KMS-11 (cell line): ENCODE measurements at regions not wholly inside any gene's neighbourhood (a gene's known extent, or its start where the extent isn't known, plus 50 kb on each side); places are given as distances from the start of the nearest gene placed in this dataset.
"Not testable (repeated sequence)": the region's sequence is repeated elsewhere in the genome, so short reads cannot be mapped to it uniquely, and the experiment has no call there.

Source experiments
- H2AFZ ChIP-seq: fragments of 200-600 bp; sonication (generic); 2 replicates; pipeline ENCODE4 v1.6.1; 2016; ENCODE audit warnings: antibody characterized with exemption, mixed run types, low read depth
- H3K27ac ChIP-seq: fragments of 200-600 bp; sonication (generic); 2 replicates; pipeline ENCODE4 v1.6.1; 2016; ENCODE audit warnings: mild to moderate bottlenecking, mixed run types
- H3K27me3 ChIP-seq: fragments of 200-600 bp; sonication (generic); 2 replicates; pipeline ENCODE4 v1.6.1; 2017; ENCODE audit warnings: mild to moderate bottlenecking, low read depth, mixed run types, moderate library complexity; ENCODE audit not compliant: insufficient read depth
- H3K36me3 ChIP-seq: fragments of 200-600 bp; sonication (generic); 2 replicates; pipeline ENCODE4 v1.6.1; 2017; ENCODE audit warnings: mild to moderate bottlenecking, mixed run types; ENCODE audit not compliant: insufficient read depth
- H3K4me1 ChIP-seq: fragments of 200-600 bp; sonication (generic); 2 replicates; pipeline ENCODE4 v1.6.1; 2016; ENCODE audit warnings: mild to moderate bottlenecking, low read depth, mixed run types; ENCODE audit not compliant: poor library complexity, severe bottlenecking
- H3K4me2 ChIP-seq: fragments of 200-600 bp; sonication (generic); 2 replicates; pipeline ENCODE4 v1.7.0; 2016; ENCODE audit warnings: mild to moderate bottlenecking, mixed run types
- H3K4me3 ChIP-seq: fragments of 200-600 bp; sonication (generic); IDR thresholded peaks from 2 replicates; pipeline ENCODE4 v1.6.1; 2017; ENCODE audit warnings: low read depth, low read length, mixed read lengths; ENCODE audit not compliant: insufficient read depth
- H3K79me2 ChIP-seq: fragments of 200-600 bp; sonication (generic); 2 replicates; pipeline ENCODE4 v1.6.1; 2016; ENCODE audit warnings: low read depth, mixed run types; ENCODE audit not compliant: insufficient read depth
- H3K9ac ChIP-seq: fragments of 200-600 bp; sonication (generic); 2 replicates; pipeline ENCODE4 v1.6.1; 2016; ENCODE audit warnings: mild to moderate bottlenecking, mixed run types
- H4K20me1 ChIP-seq: fragments of 200-600 bp; sonication (generic); 2 replicates; pipeline ENCODE4 v1.6.1; 2016; ENCODE audit warnings: mild to moderate bottlenecking, mixed run types; ENCODE audit not compliant: insufficient read depth
- TF ChIP-seq, protein P1 (sequence below): fragments of 200-600 bp; sonication (generic); conservative IDR thresholded peaks from 2 replicates; pipeline ENCODE4 v1.6.1; 2017; ENCODE audit warnings: low read depth, mild to moderate bottlenecking, antibody characterized with exemption, low read length, moderate library complexity, mixed read lengths

DNA sequence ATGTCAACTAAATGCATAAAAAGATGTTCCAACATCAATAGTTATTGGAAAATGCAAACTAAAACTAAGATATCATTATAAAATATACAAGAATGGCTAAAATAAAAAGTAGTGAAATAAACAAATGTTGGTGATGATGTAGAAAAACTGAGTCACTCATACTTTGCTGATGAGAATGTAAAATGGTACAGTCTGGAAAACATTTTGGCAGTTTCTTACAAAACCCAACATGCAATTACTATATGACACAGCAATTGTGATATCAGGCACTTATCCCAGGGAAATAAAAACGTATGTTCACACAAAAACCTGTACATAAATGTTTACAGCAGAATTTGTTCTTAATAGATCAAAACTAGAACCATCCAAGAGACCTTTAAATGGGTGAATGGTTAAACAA, 182.6 kb downstream of the RTL9 start:
- Histone ChIP-seq H3K4me1 (no peaks in the 10 kb centered on the region), H3K4me3 (no peak overlapping the region)

DNA sequence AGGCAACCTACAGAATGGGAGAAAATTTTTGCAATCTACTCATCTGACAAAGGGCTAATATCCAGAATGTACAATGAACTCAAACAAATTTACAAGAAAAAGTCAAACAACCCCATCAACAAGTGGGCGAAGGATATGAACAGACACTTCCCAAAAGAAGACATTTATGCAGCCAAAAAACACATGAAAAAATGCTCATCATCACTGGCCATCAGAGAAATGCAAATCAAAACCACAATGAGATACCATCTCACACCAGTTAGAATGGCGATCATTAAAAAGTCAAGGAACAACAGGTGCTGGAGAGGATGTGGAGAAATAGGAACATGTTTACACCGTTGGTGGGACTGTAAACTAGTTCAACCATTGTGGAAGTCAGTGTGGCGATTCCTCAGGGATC, 192.2 kb downstream of the RTL9 start:
- H4K20me1 ChIP-seq, H3K4me3 ChIP-seq, H3K79me2 ChIP-seq, H3K9ac ChIP-seq, H3K36me3 ChIP-seq, H2AFZ ChIP-seq, H3K27ac ChIP-seq, H3K27me3 ChIP-seq, H3K4me2 ChIP-seq, H3K4me1 ChIP-seq: not testable (repeated sequence)

More for the DNA sequence above, 182.6 kb downstream of the RTL9 start:
- TF ChIP-seq, protein P1, sequence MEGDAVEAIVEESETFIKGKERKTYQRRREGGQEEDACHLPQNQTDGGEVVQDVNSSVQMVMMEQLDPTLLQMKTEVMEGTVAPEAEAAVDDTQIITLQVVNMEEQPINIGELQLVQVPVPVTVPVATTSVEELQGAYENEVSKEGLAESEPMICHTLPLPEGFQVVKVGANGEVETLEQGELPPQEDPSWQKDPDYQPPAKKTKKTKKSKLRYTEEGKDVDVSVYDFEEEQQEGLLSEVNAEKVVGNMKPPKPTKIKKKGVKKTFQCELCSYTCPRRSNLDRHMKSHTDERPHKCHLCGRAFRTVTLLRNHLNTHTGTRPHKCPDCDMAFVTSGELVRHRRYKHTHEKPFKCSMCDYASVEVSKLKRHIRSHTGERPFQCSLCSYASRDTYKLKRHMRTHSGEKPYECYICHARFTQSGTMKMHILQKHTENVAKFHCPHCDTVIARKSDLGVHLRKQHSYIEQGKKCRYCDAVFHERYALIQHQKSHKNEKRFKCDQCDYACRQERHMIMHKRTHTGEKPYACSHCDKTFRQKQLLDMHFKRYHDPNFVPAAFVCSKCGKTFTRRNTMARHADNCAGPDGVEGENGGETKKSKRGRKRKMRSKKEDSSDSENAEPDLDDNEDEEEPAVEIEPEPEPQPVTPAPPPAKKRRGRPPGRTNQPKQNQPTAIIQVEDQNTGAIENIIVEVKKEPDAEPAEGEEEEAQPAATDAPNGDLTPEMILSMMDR = no peak
- no peaks in the 10 kb centered on the region for H4K20me1 ChIP-seq
- no peak overlapping the region for H3K4me2 ChIP-seq
- no peak overlapping the region for H2AFZ ChIP-seq
- H3K27ac ChIP-seq = no peak overlapping the region
- no peaks in the 10 kb centered on the region for H3K27me3 ChIP-seq
- H3K79me2 ChIP-seq = no peaks in the 10 kb centered on the region
- H3K9ac ChIP-seq = no peak overlapping the region
- H3K36me3 ChIP-seq = no peaks in the 10 kb centered on the region

DNA sequence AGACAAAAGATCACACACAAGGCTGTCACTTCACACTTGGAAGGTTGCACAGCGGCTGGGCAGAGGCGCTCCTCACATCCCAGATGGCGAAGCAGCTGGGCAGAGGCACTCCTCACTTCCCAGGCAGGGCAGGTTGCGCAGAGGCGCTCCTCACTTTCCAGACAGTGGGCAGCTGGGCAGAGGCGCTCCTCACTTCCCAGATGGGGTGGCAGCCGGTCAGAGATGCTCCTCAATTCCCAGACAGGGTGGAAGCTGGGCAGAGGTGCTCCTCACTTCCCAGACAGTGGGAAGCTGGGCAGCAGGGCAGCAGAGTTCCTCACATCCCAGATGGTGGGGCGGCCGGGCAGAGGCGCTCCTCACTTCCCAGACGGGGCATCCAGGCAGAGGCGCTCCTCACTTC, 199.2 kb downstream of the RTL9 start:
- TF ChIP-seq, protein P1 = no peak
- no peaks in the 10 kb centered on the region for H3K27me3 ChIP-seq
- no peaks in the 10 kb centered on the region for H3K79me2 ChIP-seq
- H3K36me3 ChIP-seq = no peaks in the 10 kb centered on the region
- H3K9ac ChIP-seq = no peak overlapping the region
- no peak overlapping the region for H3K27ac ChIP-seq
- no peak overlapping the region for H3K4me2 ChIP-seq
- H2AFZ ChIP-seq = no peak overlapping the region
- no peaks in the 10 kb centered on the region for H4K20me1 ChIP-seq
- H3K4me1 ChIP-seq = no peaks in the 10 kb centered on the region
- H3K4me3 ChIP-seq = no peak overlapping the region

DNA sequence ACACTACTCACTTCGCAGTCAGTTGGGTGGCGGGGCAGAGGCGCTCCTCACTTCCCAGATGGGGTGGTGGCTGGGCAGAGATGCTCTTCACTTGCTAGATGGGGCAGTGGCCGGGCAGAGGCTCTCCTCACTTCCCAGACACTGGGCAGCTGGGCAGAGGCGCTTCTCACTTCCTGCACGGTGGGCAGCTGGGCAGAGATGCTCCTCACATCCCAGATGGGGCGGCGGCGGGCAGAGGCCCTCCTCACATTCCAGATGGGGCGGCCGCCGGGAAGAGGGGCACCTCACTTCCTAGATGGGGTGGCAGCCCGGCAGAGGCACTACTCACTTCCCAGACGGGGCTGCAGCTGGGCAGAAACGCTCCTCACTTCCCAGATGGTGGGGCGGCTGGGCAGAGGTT, 199.8 kb downstream of the RTL9 start:
- TF ChIP-seq, protein P1 = no peak
- H3K27me3 ChIP-seq = no peaks in the 10 kb centered on the region
- H3K4me3 ChIP-seq = no peak overlapping the region
- no peak overlapping the region for H3K27ac ChIP-seq
- no peaks in the 10 kb centered on the region for H4K20me1 ChIP-seq
- no peaks in the 10 kb centered on the region for H3K4me1 ChIP-seq
- no peak overlapping the region for H3K4me2 ChIP-seq
- H3K9ac ChIP-seq = no peak overlapping the region
- H2AFZ ChIP-seq = no peak overlapping the region
- no peaks in the 10 kb centered on the region for H3K36me3 ChIP-seq
- H3K79me2 ChIP-seq = no peaks in the 10 kb centered on the region

DNA sequence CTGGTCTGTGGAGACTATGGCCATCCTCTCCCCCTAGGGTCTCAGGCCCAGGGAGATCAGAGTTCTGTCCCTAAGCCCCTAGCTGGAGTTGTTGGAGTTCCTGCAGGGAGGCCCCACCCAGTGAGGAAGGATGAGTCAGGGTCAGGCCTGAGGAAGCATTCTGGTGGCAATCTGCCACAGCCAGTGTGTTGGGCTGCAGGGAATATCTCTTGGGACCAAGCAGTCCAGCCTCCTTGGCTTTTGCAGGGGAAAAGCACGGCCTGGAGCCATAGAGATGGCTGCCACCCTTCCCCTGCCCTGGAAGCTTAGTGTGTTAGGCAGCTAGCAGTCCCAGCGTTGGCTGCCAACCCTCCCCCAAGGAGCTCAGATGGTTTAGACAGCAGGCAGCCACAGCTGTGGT, 202.4 kb downstream of the RTL9 start:
- Histone ChIP-seq H3K4me2 (no peak overlapping the region), H4K20me1 (no peaks in the 10 kb centered on the region), H3K27ac (no peak overlapping the region), H3K27me3 (no peaks in the 10 kb centered on the region), H3K9ac (no peak overlapping the region), H3K4me1 (no peaks in the 10 kb centered on the region), H3K79me2 (no peaks in the 10 kb centered on the region), H3K4me3 (no peak overlapping the region), H3K36me3 (no peaks in the 10 kb centered on the region), H2AFZ (no peak overlapping the region)
- TF ChIP-seq, protein P1 = no peak
